ENCODE measurements at regions not wholly inside any gene's neighbourhood (a gene's known extent, or its start where the extent isn't known, plus 50 kb on each side); places are given as distances from the start of the nearest gene placed in this dataset.

DNA sequence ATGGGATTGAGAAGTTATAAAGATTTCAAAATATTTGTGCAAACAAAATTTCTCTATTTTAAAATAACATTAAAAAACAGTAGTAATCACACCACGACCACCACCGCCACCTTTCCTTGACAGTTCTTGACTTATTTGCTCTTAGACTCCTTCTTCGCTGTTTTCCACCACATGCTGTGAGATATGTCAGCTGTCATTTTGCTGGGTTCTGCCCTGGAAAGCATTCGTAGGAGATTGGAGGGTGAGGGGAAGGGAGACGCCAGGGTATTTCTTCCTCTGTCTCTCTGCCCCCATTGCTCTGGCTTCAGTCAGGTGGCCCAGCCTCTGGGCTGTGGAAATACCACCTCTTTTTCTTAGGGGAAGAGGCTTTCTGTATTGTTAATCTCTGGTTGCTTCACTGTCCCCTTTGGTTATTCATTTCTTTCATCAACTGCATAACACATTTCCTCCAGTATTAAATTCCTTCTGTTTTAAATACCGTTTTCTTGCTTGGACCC lies 186.2 kb downstream of the NEDD1 start:
- DNase-seq (ENCODE audit: low read depth) = no peak

DNA sequence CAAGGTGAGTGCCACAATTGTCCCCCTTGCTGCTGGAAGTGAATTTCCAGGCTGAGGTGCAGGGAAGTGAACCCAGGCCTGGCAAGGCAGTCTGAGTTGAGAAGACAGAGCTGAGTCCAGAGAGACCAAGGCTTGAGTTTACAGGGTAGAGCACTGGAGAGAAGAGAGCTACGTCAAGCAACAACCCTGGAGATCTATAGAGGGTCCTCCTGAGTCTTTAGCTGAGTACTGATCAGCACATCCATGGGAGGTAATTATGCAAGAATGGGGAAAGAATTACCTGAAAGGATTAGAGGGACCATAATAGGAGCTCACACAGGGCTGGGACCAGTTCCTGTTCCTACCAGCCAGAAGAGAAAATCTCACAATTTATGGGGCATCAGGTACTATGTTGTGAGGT lies 190.7 kb downstream of the NEDD1 start:
- no peak for DNase-seq (ENCODE audit: low read depth)

DNA sequence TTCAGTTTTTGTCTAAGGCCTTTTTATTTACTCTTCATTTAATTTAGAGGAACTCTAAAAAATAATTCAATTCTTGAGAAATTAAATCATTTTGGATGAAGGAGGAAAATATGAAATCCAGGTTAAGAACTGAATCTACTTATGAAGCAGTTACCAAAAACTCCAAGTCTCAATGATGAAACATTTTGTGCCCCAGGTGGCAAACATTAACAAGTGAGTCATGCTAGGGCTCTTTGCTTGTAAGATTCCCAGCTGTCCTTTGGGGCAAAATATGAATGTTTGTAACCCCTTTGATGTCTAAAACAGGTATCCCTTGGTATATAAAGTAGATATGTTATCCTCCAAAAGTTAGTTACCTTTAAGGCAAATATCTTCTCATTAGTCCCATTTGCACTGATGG lies 202.4 kb downstream of the NEDD1 start:
- no peak for DNase-seq (ENCODE audit: low read depth)

DNA sequence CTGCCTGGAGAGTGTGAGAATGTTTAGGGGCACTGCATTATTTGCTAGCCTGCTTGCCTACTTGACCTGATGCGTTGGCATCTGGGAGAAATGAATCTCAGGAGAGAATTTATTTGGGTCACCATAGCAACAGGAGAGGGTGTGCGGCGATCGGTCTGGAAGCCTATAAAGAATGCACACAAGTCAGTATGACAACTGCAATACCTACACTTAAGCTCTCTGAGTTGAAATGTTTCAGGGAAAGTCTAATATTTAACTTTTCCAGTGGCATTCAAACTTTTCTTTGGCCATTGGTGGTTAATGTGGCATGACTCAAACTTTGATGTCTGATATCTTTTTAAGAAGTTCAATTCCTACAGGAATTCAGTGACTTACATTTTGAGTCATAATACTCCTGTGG lies 205.1 kb downstream of the NEDD1 start:
- DNase-seq (ENCODE audit: low read depth) = no peak

DNA sequence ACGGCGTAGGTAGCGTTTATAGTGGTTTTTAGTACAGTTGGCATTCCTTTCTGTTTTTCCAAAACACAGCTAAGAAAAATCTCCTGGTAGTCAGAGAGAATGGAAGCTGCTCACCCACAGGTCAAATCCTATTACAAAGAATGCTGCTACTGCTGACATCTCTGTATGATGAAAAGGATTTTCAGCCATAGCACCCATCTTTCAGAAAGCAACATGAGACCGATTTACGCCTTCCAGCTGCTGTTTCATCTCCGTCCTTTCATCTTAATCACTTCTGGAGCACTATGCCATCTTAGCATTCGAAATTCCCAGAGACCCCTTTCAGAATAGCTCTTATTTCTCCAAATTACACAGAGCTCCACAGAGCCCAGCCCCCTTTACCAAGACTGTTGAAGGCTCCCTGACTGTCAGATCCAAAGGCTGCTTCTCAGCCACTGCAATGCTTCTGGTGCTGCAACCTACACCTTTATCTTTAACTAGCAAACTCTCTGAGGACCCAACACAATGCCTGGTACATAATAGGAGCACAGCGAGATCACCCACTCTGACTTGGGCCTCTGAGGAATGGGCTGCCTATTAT lies 211.8 kb downstream of the NEDD1 start:
- no peak for DNase-seq (ENCODE audit: low read depth)

DNA sequence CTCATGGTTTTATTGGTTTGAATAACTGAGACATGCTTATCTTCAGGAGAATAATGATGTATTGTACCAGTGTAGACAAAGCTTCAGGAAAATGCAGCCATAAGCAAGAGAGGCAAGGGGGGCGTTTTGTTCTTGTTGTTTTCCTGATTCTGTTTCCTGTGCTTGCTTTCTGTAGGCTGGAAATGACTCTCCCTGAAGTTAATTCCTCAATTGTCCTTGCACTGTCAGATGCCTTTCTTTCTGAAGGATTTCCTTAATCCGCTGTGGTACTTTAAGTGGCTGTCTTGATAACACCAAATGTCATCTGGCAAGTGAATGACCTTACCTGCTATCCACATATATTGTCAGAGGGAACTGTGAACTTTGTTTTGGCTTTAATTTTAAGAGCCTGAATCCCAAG lies 220.0 kb downstream of the NEDD1 start:
- DNase-seq (ENCODE audit: low read depth) = no peak

DNA sequence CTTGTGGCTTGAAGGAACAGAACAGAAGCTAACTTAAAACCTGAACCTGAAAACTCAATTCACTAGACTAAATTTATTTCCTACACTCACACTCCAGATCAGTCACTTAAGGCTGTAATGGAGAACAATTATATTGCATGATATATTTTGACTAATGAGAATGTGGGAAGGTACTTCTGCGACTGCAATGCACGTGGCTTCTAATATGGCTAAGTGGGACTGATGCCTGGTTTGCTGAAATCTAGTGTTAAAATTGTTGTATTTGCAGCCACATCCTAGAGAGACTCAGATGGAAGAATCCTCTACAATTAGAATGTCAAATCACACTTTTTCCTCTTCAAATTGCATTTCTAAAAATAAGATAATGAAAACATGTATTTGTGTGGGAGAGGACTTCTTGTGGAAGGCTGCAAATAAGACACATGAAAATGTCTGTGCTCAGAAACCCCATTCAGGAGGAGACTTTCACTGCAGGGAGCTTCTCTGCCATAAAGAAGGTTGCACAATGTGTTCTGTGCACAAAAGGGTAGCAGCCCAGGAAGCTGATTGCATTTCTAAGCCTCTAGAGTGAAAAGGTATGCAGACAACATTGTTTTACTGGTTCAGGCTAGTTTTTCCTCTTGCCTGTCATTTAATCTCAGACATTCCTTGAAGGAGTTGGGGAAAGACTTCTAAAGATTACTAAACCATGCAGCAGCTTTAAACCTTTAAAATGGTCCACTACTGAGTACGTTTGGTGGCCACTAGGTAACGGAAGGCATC lies 224.3 kb downstream of the NEDD1 start:
- no peak for DNase-seq (ENCODE audit: low read depth)

DNA sequence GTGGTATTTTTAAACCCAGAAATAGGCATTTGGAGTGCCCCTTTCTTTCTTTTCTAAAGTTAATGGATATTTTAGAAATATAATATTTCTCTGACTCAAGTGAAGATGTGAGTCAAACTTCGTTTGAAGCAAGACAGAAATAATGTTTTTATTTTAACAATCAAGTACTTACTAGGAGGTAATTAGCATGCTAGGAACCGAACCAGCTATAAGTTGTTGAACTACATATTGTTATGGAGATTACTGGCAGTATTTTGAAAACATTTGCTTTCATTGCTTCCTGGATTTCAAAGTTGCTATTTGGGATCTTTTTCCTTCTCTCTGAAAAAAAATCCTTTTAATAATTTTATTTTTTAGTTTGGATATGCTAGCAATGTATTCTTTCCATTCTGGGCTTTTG lies 225.2 kb downstream of the NEDD1 start:
- no peak for DNase-seq (ENCODE audit: low read depth)

DNA sequence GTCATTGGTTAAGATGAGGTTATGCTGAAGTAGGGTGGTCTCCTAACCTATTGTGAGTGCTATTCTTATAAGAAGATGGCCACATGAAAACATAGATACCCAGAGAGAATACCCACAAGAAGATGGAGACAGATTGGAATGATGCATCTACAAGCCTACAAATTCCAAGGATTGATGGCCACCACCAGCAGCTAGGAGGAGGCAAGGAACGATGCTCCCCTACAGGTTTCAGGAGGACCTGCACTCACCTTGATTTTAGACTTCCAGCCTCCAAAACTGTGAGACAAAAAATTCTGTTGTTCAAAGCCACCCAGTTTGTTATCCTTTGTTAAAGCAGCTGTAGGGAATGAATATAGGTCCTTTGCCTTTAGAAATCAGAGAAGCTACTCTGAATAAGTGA lies 227.4 kb downstream of the NEDD1 start:
- no peak for DNase-seq (ENCODE audit: low read depth)

DNA sequence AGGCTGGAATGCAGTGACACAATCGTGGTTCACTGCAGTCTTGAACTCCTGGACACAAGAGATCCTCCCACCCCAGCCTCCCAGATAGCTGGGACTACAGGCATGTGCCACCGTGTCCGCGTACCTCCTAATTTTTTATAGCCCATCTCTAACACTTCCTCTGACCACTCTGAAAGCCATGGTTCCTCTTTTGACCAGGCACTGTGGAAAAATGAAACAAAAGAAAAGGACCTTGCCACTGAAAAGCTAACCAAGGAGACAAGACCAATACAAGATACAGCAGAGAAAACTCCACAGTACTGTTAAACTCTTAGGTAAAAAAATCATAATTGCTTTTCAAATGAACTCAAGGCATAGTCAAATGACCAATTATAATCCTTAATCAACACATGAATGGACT lies 233.3 kb downstream of the NEDD1 start:
- DNase-seq (ENCODE audit: low read depth) = no peak

DNA sequence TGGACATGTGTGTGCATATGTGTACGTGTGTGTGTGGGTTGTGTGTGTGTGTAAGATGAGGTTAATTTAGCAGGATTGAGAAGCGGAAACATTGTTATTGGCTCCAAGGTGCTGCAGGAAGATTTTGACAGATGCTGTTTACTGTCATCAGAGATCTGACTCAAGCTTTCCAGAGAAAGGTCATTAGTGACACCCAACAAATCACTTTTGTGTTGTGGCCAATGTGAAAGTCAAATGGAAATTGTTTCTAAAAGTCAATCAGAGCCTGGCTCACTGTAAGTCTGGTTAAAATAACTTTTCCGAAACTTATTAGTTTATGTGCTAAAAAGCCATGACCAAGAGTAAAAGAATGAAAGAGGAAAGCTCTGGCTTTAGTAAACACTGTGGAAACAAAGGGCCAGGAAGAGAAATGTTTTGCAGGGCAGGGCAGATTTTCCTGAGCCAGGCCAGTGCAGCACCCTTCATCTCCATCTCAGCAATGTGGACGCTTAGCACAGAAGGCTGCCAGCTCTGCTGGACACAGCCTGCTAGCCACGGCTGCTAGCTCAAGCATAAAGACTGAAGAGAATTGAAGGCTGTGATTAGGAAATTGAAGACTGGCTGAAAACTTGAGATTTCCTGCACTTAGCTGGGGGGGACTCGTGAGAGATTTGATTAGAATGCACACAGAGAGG lies 235.8 kb downstream of the NEDD1 start:
- no peak for DNase-seq (ENCODE audit: low read depth)

DNA sequence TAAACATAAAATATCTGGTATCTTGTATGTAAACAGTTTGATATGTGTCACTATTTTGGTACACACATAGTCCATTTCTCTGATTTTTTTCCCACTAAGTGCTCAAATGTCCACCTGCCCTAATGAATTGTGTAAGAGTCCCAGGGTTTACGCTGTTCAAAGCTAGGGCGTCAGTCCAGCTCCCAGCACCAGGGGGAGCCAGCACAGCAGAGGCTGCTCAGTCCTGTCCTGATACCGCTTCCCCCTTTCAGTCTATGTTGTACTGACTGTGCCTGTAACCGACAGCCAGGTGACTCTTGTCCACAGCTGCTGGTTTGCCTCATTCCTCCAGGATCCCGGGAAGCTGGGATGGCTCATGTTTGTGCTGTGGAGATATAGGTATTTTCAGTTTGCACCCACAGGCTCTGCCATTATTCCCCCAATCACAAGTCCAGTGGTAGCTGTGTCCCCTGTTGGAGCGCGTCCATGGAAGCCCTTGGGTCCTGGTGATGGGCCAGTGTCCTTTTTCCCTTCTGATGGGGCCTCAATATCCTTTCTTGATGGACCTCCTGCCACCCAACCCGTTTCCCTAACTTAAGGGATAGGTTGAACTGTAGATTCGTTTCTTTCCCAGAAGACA lies 242.0 kb downstream of the NEDD1 start:
- peak; percentile 58 for DNase-seq (ENCODE audit: low read depth)

DNA sequence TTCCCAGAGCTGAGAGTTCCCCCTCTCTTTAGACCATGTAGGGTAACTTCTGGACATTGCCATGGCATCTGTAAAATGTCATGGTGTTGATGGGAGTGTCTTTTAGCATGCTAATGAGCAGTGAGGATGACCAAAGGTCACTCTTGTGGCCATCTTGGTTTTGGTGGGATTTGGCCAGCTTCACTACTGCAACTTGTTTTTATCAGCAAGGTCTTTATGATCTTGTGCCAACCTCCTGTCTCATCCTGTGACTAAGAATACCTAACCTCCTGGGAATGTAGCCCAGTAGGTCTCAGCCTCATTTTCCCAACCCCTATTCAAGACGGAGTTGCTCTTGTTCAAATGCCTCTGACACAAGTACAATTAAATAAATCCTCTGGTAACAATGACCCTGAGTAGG lies 244.4 kb downstream of the NEDD1 start:
- DNase-seq (ENCODE audit: low read depth) = peak; percentile 81

DNA sequence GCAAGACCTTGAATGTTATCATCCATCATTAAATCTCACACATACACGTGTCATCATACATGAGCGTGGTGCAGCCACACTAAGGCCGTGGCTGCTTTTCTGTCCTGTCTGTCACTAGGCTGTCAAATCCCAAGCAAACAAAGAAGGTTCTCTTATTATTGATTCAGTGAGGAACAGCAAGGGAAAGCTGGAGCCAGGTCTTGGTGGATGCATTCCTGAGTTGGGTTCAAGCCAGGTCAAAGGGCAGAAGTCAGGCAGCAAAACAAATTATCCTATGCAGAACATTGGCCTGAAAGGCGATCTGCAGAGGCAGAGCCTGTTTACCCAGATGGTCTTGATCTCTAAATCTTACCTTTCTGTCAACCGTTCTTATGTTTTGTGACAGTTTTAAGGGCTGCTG lies 252.3 kb downstream of the NEDD1 start:
- no peak for DNase-seq (ENCODE audit: low read depth)

DNA sequence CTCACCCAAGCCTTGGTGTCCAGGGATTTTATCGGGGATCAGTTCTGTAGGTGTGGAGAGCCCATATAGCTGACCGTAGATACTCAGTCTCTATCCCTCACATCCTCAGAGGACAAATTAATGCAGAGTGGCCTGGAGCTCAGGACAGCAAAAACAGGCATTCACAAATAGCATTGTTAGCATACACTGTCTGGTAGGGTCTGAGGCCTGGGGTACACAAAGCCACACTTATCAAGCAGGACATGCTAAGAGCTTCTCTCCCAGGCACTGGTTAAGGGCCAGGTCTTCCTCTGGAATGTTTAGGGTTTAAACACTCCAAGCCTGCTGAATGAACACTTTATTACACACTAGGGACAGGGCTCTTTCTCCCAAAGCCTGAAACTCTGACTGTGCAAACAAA lies 253.2 kb downstream of the NEDD1 start:
- no peak for DNase-seq (ENCODE audit: low read depth)

DNA sequence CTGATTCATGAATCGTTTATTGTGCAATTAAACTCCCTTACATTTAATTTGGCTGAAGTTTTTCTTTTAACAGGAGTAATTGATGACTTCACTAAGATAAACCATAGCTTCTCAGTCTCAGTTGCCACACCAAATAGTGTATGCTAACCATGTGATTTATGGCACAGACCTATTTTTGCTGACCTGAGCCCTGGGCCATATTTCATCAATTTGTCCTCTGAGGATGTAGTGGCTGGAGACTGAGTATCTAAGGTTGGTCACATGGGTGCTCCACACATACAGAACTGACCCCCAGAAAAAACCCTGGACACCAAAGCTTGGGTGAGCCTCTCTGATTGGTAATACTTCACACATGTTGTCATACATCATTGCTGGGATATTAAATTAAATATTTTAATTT lies 255.1 kb downstream of the NEDD1 start:
- DNase-seq (ENCODE audit: low read depth) = no peak

DNA sequence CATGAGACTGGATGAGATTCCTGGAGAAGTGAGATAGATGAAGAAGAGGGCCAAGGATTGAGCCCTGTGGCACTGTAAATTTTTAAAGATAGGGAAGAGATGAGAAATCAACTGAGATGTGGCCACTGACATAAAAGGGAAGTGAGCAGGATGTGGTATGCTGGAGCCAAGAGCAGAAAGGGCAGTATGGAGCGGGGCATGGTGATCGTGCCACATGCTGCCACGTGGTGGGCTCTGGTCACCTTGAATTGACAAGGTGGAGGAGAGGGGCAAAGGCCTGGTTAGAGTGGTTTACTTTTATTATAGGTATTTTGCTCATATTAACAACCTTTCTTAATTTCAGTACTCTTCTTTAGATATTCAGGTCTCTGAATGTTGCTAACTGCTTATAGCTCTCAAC lies 257.9 kb downstream of the NEDD1 start:
- DNase-seq (ENCODE audit: low read depth) = no peak

DNA sequence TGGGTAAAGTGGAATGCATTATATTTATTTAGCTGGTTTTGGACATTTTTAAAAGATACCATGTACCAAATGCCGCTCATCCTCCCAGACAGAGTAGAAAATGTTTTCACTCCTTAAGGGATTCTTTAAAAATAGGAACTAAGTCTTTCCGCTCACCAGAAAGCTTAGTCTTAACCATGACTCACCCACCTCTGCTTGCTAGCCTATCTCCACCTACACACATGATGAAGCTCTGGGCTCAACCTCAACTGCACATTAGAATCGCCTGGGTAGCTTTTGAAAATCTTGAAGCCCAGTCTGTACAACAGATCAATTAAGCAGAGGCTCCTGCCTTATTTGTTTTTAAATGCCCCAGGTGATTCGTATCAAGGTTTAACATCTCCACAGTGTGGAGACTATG lies 260.5 kb downstream of the NEDD1 start:
- peak; percentile 61 for DNase-seq (ENCODE audit: low read depth)

DNA sequence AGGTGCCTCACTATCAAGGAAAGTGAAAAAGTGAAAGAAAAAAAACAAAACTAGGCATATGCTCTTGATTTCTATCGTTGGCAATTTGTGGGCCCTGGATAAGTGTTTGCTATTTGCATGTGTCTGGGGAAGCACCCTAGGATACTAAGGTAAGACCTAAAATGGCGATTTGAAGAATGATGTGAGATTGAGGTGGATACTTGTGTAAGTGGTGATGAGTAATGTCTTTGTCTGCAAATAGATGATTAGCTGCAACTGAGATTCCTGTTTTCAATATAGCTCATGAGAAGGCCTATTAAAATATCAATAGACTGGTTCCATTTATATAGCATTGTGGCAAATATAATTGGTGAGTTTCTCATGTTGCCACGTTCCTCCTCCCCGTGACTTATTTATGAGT lies 261.7 kb downstream of the NEDD1 start:
- DNase-seq (ENCODE audit: low read depth) = peak; percentile 69

DNA sequence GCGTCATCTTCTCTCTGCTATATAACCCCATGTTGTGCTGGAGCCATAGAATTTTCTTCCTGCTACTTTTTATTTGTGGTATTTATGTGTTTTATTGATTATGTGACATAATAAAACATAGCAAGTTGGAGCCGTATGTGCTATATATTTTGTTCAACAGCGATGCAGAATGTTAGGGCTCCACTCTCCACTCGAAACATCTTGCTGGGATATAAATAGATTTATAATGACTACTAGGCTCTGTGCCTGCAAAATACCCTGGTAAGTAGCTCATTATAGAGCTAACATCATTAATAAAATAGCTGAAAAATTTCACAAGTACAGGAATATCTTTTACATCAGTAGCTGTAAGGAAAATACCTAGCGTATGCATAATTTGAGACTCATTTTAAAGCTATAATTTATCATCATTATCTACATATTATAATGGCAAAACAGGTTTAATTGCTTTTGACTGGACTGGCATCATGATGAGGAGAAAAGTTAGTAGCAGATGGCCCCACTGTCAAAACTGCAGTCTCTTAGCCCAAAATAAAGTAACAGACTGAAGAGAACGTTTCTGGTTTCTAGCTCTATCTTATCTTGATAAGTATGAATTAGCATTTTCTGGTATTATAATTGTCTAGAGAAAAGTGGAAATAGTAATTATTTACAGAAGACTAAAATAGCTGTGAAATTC lies 263.0 kb downstream of the NEDD1 start:
- DNase-seq (ENCODE audit: low read depth) = no peak

DNA sequence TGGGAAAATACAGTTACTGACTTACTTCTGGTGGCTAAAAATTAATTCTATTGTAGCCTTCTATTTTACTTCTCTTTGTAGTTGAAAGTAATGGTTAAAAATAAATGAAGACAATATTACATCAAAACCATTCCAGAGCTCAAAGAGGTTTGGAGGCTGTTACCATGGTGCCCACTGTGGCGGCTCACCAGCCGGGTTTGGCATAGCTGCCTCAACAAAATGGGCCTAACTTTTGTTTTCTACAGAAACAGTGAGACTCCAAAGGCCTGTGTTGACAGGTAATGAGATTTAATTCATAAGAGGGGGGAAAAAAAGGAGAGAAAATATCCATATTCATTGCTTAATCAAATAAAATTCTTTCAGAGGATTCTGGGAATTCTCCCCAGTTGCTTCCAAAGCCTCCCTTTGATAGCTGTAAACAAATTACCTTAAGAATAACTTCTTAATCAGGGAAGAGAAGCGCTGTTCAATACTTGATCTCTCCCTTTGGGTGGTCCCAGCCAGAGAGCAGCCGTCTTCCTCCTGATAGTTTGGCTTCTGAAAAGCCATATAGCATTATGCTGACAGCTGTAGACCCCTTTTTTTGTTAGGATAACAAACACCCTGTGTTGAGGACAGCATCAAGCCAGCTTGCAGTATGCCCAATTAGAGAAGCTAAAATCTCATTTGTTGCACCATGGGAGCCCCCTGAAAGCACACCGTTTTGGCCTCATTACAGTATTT lies 266.8 kb downstream of the NEDD1 start:
- DNase-seq (ENCODE audit: low read depth) = no peak
